PFSK-1 (cell line): ENCODE measurements at regions not wholly inside any gene's neighbourhood (a gene's known extent, or its start where the extent isn't known, plus 50 kb on each side); places are given as distances from the start of the nearest gene placed in this dataset.

Source experiments
- POLR2AphosphoS5 ChIP-seq: IDR thresholded peaks from 2 replicates; pipeline ENCODE4 v1.6.1; 2012; ENCODE audit warnings: low read depth, mild to moderate bottlenecking, control low read depth, low read length, moderate library complexity
- REST ChIP-seq, 2 experiments: IDR thresholded peaks; 2 replicates each; pipeline versions ENCODE4 v1.6.1 to v1.8.0; 2011 to 2012; ENCODE audit warnings: low read depth in 2 of 2, low read length in 2 of 2, control low read depth in 1 of 2, inconsistent platforms in 1 of 2, mild to moderate bottlenecking in 1 of 2, moderate library complexity in 1 of 2; ENCODE audit not compliant: insufficient read depth in 1 of 2
- TAF1 ChIP-seq: IDR thresholded peaks from 2 replicates; pipeline ENCODE4 v1.6.1; 2012; ENCODE audit warnings: low read length, control low read depth, borderline replicate concordance; ENCODE audit not compliant: insufficient read depth

- no peak for TF ChIP-seq POLR2AphosphoS5
- no peak for TF ChIP-seq TAF1
- no peak for TF ChIP-seq REST (IDR thresholded peaks at IDR 0.05; ENCODE audit: insufficient read depth in 1 of 2, low read depth in 2 of 2, low read length in 2 of 2)
Measured at GRCh38 chr11:44388828-44389657, 79.1 kb upstream of the ALX4 start.
